Skeletal muscle tissue (tissue), 3 donors: ENCODE measurements at regions not wholly inside any gene's neighbourhood (a gene's known extent, or its start where the extent isn't known, plus 50 kb on each side); places are given as distances from the start of the nearest gene placed in this dataset.
"Not testable (repeated sequence)": the region's sequence is repeated elsewhere in the genome, so short reads cannot be mapped to it uniquely, and the experiment has no call there.

Experiments used
- H3K27ac ChIP-seq: one replicate; pipeline ENCODE4 v1.7.0; 2013; ENCODE audit warnings: mild to moderate bottlenecking, low read depth, low read length, inconsistent platforms
- H3K27me3 ChIP-seq, 3 donors: one replicate each; pipeline ENCODE4 v1.7.0; 2013; ENCODE audit warnings: low read length in 3 of 3; ENCODE audit not compliant: control insufficient read depth in 3 of 3, insufficient read depth in 3 of 3
- H3K36me3 ChIP-seq, 3 donors: one replicate each; pipeline ENCODE4 v1.7.0; 2013; ENCODE audit warnings: low read length in 3 of 3; ENCODE audit not compliant: control insufficient read depth in 3 of 3, insufficient read depth in 3 of 3
- H3K4me1 ChIP-seq, 3 donors: one replicate each; pipeline ENCODE4 v1.7.0; 2013; ENCODE audit warnings: low read length in 3 of 3, mild to moderate bottlenecking in 3 of 3; ENCODE audit not compliant: control insufficient read depth in 3 of 3, insufficient read depth in 3 of 3
- H3K4me3 ChIP-seq, 3 donors: one replicate each; pipeline ENCODE4 v1.7.0; 2013; ENCODE audit warnings: low read length in 3 of 3
- H3K9ac ChIP-seq, 3 donors: one replicate each; pipeline ENCODE4 v1.7.0; 2013; ENCODE audit warnings: low read length in 3 of 3, mild to moderate bottlenecking in 3 of 3, moderate library complexity in 2 of 3, low read depth in 1 of 3
- H3K9me3 ChIP-seq, 3 donors: one replicate each; pipeline ENCODE4 v1.7.0; 2013; ENCODE audit warnings: low read length in 3 of 3; ENCODE audit not compliant: control insufficient read depth in 3 of 3
- donor health status: Osteomylitis.

DNA sequence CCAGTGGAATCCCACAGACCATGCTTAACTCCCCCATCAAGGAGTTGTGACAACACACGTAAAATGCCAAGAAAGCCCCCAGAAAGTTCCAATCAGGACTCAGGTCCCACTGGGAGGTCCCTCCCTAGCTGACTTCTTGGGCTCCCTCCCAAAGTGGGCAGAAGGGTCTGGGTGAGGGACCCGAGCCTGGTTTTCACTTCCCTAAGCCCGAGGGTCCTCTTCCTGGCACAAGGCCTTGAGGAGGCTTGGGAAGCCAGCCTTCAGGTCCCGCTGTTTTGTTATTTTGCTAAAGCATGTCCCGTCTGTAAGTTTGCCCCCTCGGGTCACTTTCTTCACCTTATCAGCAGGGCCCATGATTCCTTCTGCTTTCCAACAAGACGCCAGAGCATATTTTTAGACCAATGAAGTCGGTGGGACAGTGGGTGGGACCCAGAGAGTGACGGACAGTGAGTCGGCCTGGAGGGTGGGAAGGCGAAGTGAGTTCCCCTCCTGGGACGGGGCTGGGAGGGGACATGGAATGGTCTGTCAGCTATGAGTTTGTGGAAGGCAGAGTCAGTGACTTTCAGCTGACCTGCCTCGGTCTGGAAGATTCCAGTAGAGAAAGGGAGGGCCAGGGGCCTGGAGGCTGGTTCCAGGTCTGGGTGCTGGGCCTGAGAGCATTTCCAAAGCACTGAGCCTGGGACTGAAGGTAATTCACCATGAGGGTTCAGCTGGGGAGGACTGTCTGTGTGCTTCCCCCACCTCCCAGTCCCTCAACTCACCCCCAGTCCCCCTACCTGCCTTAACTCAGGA, 261.3 kb downstream of the GOLGA6L6 start:
- H3K4me1 ChIP-seq, H3K36me3 ChIP-seq, H3K9ac ChIP-seq, H3K4me3 ChIP-seq, H3K27me3 ChIP-seq, H3K27ac ChIP-seq: not testable (repeated sequence)
- peaks cover 0 to 14% (median 0%) of the 10 kb centered on the region in 3 donors for H3K9me3 ChIP-seq

DNA sequence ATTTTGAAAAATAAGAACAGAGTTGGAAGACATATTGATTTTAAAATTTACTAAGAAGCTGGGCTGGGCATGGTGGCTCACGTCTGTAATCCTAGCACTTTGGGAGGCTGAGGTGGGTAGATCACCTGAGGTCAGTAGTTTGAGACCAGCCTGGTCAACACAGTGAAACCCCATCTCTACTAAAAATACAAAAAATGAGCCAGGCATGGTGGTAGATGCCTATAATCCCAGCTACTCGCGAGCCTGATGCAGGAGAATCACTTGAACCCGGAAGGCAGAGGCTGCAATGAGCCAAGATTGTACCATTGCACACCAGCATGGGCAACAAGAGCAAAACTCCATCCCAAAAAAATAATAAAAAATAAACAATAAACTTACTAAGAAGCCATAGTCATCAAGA, 262.5 kb downstream of the GOLGA6L6 start:
- H3K9ac ChIP-seq, H3K4me3 ChIP-seq: not testable (repeated sequence)
- peaks cover 0 to 14% (median 0%) of the 10 kb centered on the region in 3 donors for H3K9me3 ChIP-seq

DNA sequence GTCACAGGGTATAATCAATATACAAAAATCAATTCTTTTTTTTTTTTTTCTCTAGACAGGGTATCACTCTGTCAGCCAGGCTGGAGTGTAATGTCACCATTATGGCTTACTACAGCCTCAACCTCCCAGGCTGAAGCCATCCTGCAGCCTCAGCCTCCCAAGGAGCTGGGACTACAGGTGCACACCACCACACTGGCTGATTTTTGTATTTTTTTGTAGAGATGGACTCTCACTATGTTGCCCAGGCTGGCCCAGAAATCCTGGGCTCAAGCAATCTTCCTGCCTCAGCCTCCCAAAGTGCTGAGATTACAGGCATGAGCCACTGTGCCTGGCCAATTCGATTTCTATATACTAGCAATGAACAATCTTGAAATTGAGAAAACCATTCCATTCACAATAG, 263.2 kb downstream of the GOLGA6L6 start:
- H3K27me3 ChIP-seq, H3K4me3 ChIP-seq, H3K4me1 ChIP-seq, H3K36me3 ChIP-seq, H3K27ac ChIP-seq, H3K9ac ChIP-seq: not testable (repeated sequence)
- peaks cover 0 to 14% (median 0%) of the 10 kb centered on the region in 3 donors for H3K9me3 ChIP-seq

More for the DNA sequence above, 262.5 kb downstream of the GOLGA6L6 start:
- not testable (repeated sequence) for H3K27me3 ChIP-seq, H3K27ac ChIP-seq, H3K4me1 ChIP-seq, H3K36me3 ChIP-seq

DNA sequence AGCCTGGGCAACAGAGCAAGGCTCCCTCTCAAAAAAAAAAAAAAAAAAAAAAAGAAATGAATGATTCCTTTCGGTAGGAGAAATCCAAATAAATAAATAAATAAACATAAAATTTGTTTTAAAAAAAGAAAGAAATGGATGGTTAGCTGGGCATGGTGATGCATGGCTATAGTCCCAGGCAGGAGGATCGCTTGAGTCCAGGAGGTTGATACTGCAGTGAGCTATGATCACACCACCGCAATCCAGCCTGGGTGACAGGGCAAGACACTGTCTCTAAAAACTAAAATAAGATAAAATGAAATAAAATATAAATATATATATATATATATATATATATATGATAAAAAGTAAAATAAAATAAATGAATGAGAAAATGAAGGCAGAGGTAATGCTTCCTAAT, 264.1 kb downstream of the GOLGA6L6 start:
- peaks cover 0 to 20% (median 5%) of the 10 kb centered on the region in 3 donors for H3K9me3 ChIP-seq
- not testable (repeated sequence) for H3K4me3 ChIP-seq, H3K36me3 ChIP-seq, H3K27me3 ChIP-seq, H3K27ac ChIP-seq, H3K4me1 ChIP-seq, H3K9ac ChIP-seq

DNA sequence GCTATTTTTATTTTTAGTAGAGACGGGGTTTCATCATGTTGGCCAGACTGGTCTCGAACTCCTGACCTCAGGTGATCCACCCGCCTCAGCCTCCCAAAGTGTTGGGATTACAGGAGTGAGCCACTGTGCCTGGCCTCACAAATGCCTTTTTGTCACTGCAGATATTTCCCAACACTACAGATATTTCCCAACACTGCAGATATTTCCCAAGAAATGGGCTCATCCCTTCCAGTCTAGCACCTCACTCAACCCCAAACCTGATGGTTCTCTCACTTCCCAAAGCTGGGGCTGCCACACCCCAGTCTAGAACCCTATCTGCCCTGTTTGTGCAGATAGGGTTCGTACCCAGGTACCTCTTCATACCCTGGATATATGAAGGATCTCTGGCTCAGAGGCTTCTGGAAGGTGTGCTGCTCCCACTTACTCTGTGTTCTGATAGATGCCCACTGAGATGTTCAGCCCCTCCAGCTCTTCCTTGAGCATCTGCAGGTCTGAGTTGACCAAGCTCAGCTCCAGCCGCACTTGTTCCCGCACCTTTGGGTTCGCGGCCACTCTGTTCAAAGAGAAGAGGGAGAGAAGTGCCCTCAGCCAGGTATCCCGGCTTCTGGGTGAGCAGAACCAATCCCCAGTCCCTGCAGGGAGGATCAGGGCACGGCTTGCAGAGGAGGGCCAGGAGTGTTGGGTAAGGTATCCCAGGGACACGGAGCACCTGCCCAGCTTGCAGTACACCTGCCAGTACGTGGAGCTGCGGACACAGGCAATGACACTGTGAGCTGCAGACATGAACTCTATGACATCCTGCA, 265.1 kb downstream of the GOLGA6L6 start:
- H3K9me3 ChIP-seq: peaks cover 0 to 18% (median 7%) of the 10 kb centered on the region in 3 donors
- H3K9ac ChIP-seq, H3K36me3 ChIP-seq, H3K4me1 ChIP-seq, H3K27me3 ChIP-seq, H3K27ac ChIP-seq, H3K4me3 ChIP-seq: not testable (repeated sequence)

DNA sequence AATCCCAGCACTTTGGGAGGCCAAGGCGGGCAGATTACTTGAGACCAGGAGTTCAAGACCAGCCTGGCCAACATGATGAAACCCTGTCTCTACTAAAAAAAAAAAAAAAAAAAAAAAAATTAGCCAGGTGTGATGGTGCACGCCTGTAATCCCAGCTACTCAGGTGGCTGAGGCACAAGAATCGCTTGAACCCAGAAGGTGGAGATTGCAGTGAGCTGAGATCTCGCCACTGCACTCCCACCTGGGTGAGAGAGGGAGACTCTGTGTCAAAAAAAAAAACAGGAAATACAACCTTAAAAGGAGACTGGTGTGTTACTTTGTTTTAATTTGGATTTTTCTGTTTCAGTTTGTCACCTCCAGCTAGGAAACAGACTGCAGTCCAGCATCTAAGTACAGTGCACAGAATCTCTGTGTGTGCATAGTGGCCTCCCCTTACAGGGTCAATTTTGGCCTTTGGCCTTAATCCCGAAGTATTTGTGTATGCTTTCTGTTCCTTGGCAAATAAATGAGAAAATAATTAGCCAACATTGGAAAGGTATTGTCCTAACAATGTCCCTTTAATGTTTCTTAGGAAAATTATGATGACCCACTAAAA, 266.1 kb downstream of the GOLGA6L6 start:
- not testable (repeated sequence) for H3K9ac ChIP-seq, H3K4me3 ChIP-seq, H3K36me3 ChIP-seq, H3K4me1 ChIP-seq, H3K27ac ChIP-seq, H3K27me3 ChIP-seq
- H3K9me3 ChIP-seq: peaks cover 0 to 18% (median 8%) of the 10 kb centered on the region in 3 donors

DNA sequence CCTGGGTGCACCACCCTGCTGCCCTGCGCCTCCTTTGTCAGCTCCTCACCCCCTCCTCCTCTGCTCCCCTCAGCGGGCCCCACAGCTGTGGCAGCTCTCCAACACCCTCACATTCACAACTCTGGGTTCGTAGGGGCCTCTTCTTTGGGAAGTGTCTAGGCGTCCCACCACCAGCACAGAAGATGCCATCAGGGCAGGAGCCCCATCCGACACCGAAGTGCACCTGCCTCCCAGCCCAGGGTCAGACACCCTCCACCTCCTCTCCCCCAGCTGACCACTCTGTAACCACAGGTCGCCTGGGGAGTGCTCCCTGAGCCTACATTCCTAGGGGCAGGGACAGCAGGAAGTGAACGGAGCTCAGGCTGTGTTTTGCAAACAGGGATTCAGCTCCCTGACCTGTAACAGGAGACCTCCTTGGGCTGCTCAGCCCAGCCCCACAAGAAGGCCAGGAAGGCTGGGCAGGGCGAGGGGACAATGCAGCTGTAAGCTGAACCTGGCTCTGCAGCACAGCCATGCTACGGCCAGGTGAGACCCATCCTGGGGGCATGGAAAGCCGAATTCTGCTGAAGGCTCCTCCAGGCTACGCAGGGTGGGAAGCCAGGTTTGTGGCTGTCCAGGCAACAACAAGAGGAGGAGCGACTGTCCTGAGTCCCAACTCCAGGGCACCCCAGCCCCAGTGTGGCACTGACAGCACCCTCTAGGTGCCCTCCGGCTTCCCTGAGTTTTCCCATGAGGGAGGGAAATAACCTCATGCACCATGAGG, 269.0 kb downstream of the GOLGA6L6 start:
- no peaks in the 10 kb centered on the region for H3K36me3 ChIP-seq
- H3K4me1 ChIP-seq: no peaks in the 10 kb centered on the region
- no peak overlapping the region for H3K4me3 ChIP-seq
- H3K9me3 ChIP-seq: peaks cover 0 to 15% (median 8%) of the 10 kb centered on the region in 3 donors
- H3K27me3 ChIP-seq: peaks cover 0 to 4% (median 4%) of the 10 kb centered on the region in 3 donors
- no peak overlapping the region for H3K27ac ChIP-seq
- H3K9ac ChIP-seq: no peak overlapping the region

DNA sequence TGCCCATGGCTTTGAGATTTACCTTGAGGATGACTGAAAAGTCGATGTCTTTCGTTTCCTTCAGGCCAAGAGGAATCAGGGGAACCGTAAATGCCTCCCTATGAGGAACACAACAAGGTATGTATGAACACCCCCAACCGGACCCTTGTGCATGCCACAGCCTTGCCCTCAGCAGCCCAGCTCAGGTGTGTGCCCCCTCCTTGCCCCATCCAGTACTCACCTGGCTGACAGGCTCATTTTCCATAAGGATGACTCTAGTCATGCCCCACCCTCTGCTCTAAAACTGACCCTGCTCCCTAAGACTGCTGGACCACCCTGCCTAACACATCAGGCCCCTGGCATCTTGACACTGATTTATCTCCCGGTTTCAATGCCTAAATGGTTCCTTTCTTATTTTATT, 270.0 kb downstream of the GOLGA6L6 start:
- H3K9me3 ChIP-seq: peaks cover 0 to 12% (median 8%) of the 10 kb centered on the region in 3 donors
- H3K9ac ChIP-seq: no peak overlapping the region
- no peaks in the 10 kb centered on the region for H3K4me1 ChIP-seq
- H3K27me3 ChIP-seq: peaks cover 0 to 4% (median 4%) of the 10 kb centered on the region in 3 donors
- no peaks in the 10 kb centered on the region for H3K36me3 ChIP-seq
- no peak overlapping the region for H3K27ac ChIP-seq
- H3K4me3 ChIP-seq: no peak overlapping the region

DNA sequence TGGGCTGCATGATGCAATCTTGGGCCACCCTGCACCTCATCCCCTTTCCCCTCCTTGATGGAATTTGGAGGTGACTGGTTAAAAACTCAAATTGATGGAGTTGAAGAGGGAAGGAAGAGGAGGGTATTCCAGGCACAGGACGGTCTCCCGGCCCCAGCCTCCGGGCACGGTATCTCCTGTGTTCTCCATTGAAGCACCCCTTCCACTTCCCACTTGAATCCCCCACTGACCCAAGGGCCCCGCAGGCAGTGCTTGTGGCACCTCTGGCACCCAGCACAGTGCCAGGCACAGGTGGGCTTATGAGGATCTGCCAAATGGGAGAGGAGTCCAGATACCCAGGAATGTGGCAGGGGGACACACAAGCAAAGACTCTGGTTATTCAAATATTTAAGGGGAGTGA, 271.6 kb downstream of the GOLGA6L6 start:
- not testable (repeated sequence) for H3K9ac ChIP-seq, H3K27ac ChIP-seq, H3K4me3 ChIP-seq, H3K27me3 ChIP-seq, H3K4me1 ChIP-seq, H3K36me3 ChIP-seq, H3K9me3 ChIP-seq
